HepG2 (cell line): ENCODE measurements at regions not wholly inside any gene's neighbourhood (a gene's known extent, or its start where the extent isn't known, plus 50 kb on each side); places are given as distances from the start of the nearest gene placed in this dataset.

Source experiments
- ATAC-seq: fragments of 200-7000 bp; cut with Tn5 transposase; 3 replicates; pipeline ENCODE4 v1.9.1; 2020; ENCODE audit warnings: mild to moderate bottlenecking, moderate library complexity
- BruUV-seq: library from RNA; stranded (reverse); fragments of 400-500 nt; replicated peaks from 2 replicates; lab custom pipeline; 2021; lab: Mats Ljungman, UMichigan
- CTCF ChIA-PET: fragments of 300-600 bp; formaldehyde crosslinking; extraction: SDS; loops from one replicate; lab custom pipeline; 2021; ENCODE audit warnings: low total read pairs, inconsistent platforms, low intra/inter-chr PET ratio; lab: Yijun Ruan, JAX
- POLR2A ChIA-PET: fragments of 350-600 bp; sonication (Branson Sonifier 250); formaldehyde crosslinking; loops from one replicate; lab custom pipeline; 2020; ENCODE audit warnings: antibody characterized with exemption, inconsistent platforms; lab: Yijun Ruan, JAX
- DNase-seq: peaks from one replicate; pipeline ENCODE4 v3.0.0-alpha.2; 2015; ENCODE audit warnings: low spot score
- FAIRE-seq: peaks from 3 replicates; lab custom pipeline; 2011; peaks lifted over from hg19 to GRCh38; lab: Jason Lieb, UNC
- H2AFZ ChIP-seq: one replicate; pipeline ENCODE4 v1.6.1; 2011; ENCODE audit warnings: low read length, inconsistent platforms
- H3K27ac ChIP-seq: fragments of 300-600 bp; 3 replicates; pipeline ENCODE4 v1.8.0; 2011; ENCODE audit warnings: mixed run types, mild to moderate bottlenecking, mixed read lengths, low read length, inconsistent platforms; ENCODE audit not compliant: insufficient read depth; ENCODE audit errors: extremely low read length
- H3K27me3 ChIP-seq, 2 experiments: fragments of 200-600 bp in 1 of 2; 2 replicates in 1 of 2; 3 replicates in 1 of 2; pipeline versions ENCODE4 v1.6.0 to v1.8.0; 2011; ENCODE audit warnings: low read length in 2 of 2, mild to moderate bottlenecking in 2 of 2, moderate library complexity in 2 of 2, inconsistent platforms in 1 of 2; ENCODE audit not compliant: insufficient read depth in 2 of 2, control insufficient read depth in 1 of 2
- H3K36me3 ChIP-seq, 2 experiments: fragments of 200-600 bp in 1 of 2; replicated peaks in 1 of 2; 2 replicates in 1 of 2; 3 replicates in 1 of 2; pipeline versions ENCODE4 v1.5.1 to v1.8.0; 2011; ENCODE audit warnings: low read length in 2 of 2, inconsistent platforms in 1 of 2; ENCODE audit not compliant: insufficient read depth in 2 of 2, control insufficient read depth in 1 of 2
- H3K4me1 ChIP-seq: 2 replicates; pipeline ENCODE4 v1.5.1; 2012; ENCODE audit warnings: low read length, inconsistent platforms; ENCODE audit not compliant: insufficient read depth
- H3K4me2 ChIP-seq: 2 replicates; pipeline ENCODE4 v1.6.0; 2011; ENCODE audit warnings: low read depth, low read length, inconsistent platforms
- H3K4me3 ChIP-seq, 3 experiments: fragments of 200-600 bp in 1 of 3; sonication (generic), shearing (Covaris generic) in 1 of 3; replicated peaks in 1 of 3; 2 replicates each; pipeline ENCODE4 v1.5.1; 2011 to 2016; ENCODE audit warnings: low read length in 3 of 3, inconsistent platforms in 2 of 3, low read depth in 2 of 3, mild to moderate bottlenecking in 2 of 3, control low read depth in 1 of 3, mixed read lengths in 1 of 3; ENCODE audit not compliant: insufficient read depth in 1 of 3
- H3K79me2 ChIP-seq: one replicate; pipeline ENCODE4 v1.6.1; 2011; ENCODE audit warnings: low read length, inconsistent platforms; ENCODE audit not compliant: insufficient read depth
- H3K9ac ChIP-seq: 2 replicates; pipeline ENCODE4 v1.6.0; 2011; ENCODE audit warnings: mild to moderate bottlenecking, low read depth, low read length, inconsistent platforms; ENCODE audit not compliant: insufficient read depth
- H3K9me3 ChIP-seq: 2 replicates; pipeline ENCODE4 v1.5.1; 2012; ENCODE audit warnings: mild to moderate bottlenecking, low read length
- H4K20me1 ChIP-seq: 2 replicates; pipeline ENCODE4 v1.6.0; 2011; ENCODE audit warnings: inconsistent platforms, mild to moderate bottlenecking, low read length, moderate library complexity; ENCODE audit not compliant: insufficient read depth
- CREB1 ChIP-seq, 2 experiments: fragments of 450-650 bp in 1 of 2; IDR thresholded peaks; 2 replicates each; pipeline ENCODE4 v1.6.1; 2016 to 2017; ENCODE audit warnings: control low read depth in 1 of 2, mild to moderate bottlenecking in 1 of 2, missing compliant biosample characterization in 1 of 2, missing genetic modification characterization in 1 of 2
- DNMT1 ChIP-seq: sonication (generic); formaldehyde crosslinking; IDR thresholded peaks from 2 replicates; pipeline ENCODE4 v1.5.1; 2020; ENCODE audit warnings: mild to moderate bottlenecking, missing genetic modification reagents
- FOXO1 ChIP-seq: sonication (generic); formaldehyde crosslinking; IDR thresholded peaks from 2 replicates; pipeline ENCODE4 v1.4.0; 2020; ENCODE audit warnings: missing genetic modification reagents
- RCOR2 ChIP-seq: IDR thresholded peaks from 2 replicates; pipeline ENCODE4 v1.6.1; 2016; ENCODE audit warnings: missing biosample characterization, missing genetic modification reagents
- RNF2 ChIP-seq: fragments of 450-650 bp; conservative IDR thresholded peaks from 2 replicates; pipeline ENCODE4 v1.6.1; 2016; ENCODE audit warnings: low read depth
- SMARCE1 ChIP-seq: fragments of 450-650 bp; IDR thresholded peaks from 2 replicates; pipeline ENCODE4 v1.6.1; 2017; ENCODE audit warnings: borderline replicate concordance
- TCF7 ChIP-seq: sonication (generic); IDR thresholded peaks from 2 replicates; pipeline ENCODE4 v1.6.1; 2016; ENCODE audit warnings: antibody characterized with exemption, low read depth
- ZNF20 ChIP-seq: sonication (generic); formaldehyde crosslinking; IDR thresholded peaks from 2 replicates; pipeline ENCODE4 v1.4.0; 2020; ENCODE audit warnings: mild to moderate bottlenecking, moderate library complexity, missing genetic modification reagents
- ZNF225 ChIP-seq: sonication (generic); formaldehyde crosslinking; IDR thresholded peaks from 2 replicates; pipeline ENCODE4 v1.4.0; 2020; ENCODE audit warnings: mild to moderate bottlenecking, missing genetic modification reagents
- ZNF33A ChIP-seq: sonication (generic); formaldehyde crosslinking; IDR thresholded peaks from 2 replicates; pipeline ENCODE4 v1.5.1; 2020; ENCODE audit warnings: missing genetic modification reagents, mild to moderate bottlenecking, moderate library complexity, borderline replicate concordance
- ZNF430 ChIP-seq: sonication (generic); formaldehyde crosslinking; IDR thresholded peaks from 2 replicates; pipeline ENCODE4 v1.9.0; 2021; ENCODE audit warnings: mild to moderate bottlenecking, missing genetic modification reagents
- ZNF496 ChIP-seq: sonication (generic); formaldehyde crosslinking; IDR thresholded peaks from 2 replicates; pipeline ENCODE4 v1.8.1; 2023; ENCODE audit warnings: mild to moderate bottlenecking, moderate library complexity, missing genetic modification reagents; ENCODE audit not compliant: insufficient replicate concordance
- ZNF552 ChIP-seq: sonication (generic); formaldehyde crosslinking; IDR thresholded peaks from 2 replicates; pipeline ENCODE4 v1.9.0; 2022; ENCODE audit warnings: missing genetic modification reagents, mild to moderate bottlenecking, borderline replicate concordance
- ZNF75D ChIP-seq: sonication (generic); formaldehyde crosslinking; IDR thresholded peaks from 2 replicates; pipeline ENCODE4 v1.8.1; 2023; ENCODE audit warnings: missing genetic modification reagents, mild to moderate bottlenecking, borderline replicate concordance
- in situ Hi-C: cut with HindIII; loops from 2 replicates; pipeline ENCODE4 v1.10.0; 2017; ENCODE audit warnings: low pct_unique_long_range_greater_than_20kb; ENCODE audit not compliant: extremely low pct_ligation_motif_present
- intact Hi-C: fragments of 100-400 bp; cut with micrococcal nuclease; formaldehyde crosslinking; loops from one replicate; pipeline ENCODE4 v1.10.0; 2022; ENCODE audit not compliant: unreplicated experiment
- TF ChIP-seq, protein P1 (sequence below): sonication (generic); formaldehyde crosslinking; IDR thresholded peaks from 2 replicates; pipeline ENCODE4 v1.5.0; 2020; ENCODE audit warnings: missing genetic modification reagents
- TF ChIP-seq, protein P2 (sequence below): sonication (generic); formaldehyde crosslinking; IDR thresholded peaks from 2 replicates; pipeline ENCODE4 v1.4.0; 2020; ENCODE audit warnings: missing genetic modification reagents
- TF ChIP-seq, protein P3 (sequence below): sonication (generic); formaldehyde crosslinking; IDR thresholded peaks from 2 replicates; pipeline ENCODE4 v1.4.0; 2020; ENCODE audit warnings: mild to moderate bottlenecking, missing genetic modification reagents

DNA sequence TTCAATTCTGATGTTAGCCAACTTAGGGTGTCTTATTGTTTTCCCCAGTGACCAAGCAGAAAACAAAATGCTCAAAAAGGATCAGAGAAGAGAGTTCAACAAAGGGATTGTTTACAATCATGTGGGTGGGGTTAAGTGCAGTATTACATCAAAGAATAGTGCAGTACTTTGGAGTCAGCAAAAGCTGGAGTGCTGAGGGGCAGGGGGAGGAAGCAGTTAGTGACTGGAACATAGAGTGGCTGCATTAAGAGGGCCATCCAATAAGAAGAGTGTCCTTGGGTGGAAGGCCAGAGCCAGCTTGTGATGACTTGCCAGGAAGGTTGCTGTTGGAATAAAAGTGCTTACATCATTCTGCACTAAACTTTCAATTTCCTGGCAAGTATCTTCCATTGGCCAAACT lies 175.5 kb downstream of the CYYR1 start:
- ATAC-seq (no peak), DNase-seq (no peak), FAIRE-seq (no peak)
- H2AFZ ChIP-seq: no peak overlapping the region
- no peaks in the 10 kb centered on the region for H3K4me1 ChIP-seq
- no peak overlapping the region for H3K27ac ChIP-seq
- H3K4me3 ChIP-seq: no peak overlapping the region
- no peaks in the 10 kb centered on the region for H3K79me2 ChIP-seq
- no peak overlapping the region for H3K4me2 ChIP-seq
- intact Hi-C loops: no loop called here
- no peak for TF ChIP-seq ZNF33A (CRISPR knock-in tag)
- TF ChIP-seq TCF7: no peak
- TF ChIP-seq, protein P1, sequence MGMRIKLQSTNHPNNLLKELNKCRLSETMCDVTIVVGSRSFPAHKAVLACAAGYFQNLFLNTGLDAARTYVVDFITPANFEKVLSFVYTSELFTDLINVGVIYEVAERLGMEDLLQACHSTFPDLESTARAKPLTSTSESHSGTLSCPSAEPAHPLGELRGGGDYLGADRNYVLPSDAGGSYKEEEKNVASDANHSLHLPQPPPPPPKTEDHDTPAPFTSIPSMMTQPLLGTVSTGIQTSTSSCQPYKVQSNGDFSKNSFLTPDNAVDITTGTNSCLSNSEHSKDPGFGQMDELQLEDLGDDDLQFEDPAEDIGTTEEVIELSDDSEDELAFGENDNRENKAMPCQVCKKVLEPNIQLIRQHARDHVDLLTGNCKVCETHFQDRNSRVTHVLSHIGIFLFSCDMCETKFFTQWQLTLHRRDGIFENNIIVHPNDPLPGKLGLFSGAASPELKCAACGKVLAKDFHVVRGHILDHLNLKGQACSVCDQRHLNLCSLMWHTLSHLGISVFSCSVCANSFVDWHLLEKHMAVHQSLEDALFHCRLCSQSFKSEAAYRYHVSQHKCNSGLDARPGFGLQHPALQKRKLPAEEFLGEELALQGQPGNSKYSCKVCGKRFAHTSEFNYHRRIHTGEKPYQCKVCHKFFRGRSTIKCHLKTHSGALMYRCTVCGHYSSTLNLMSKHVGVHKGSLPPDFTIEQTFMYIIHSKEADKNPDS (CRISPR knock-in tag): no peak
- TF ChIP-seq ZNF75D (CRISPR knock-in tag): no peak
- TF ChIP-seq RNF2: no peak
- no peak for TF ChIP-seq SMARCE1
- no peak for TF ChIP-seq ZNF496 (CRISPR knock-in tag)
- no peak for TF ChIP-seq ZNF225 (CRISPR knock-in tag)
- TF ChIP-seq, protein P2, sequence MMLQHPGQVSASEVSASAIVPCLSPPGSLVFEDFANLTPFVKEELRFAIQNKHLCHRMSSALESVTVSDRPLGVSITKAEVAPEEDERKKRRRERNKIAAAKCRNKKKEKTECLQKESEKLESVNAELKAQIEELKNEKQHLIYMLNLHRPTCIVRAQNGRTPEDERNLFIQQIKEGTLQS: no peak
- no peak for TF ChIP-seq FOXO1 (CRISPR knock-in tag)
- TF ChIP-seq RCOR2 (CRISPR knock-in tag): no peak
- TF ChIP-seq ZNF552 (CRISPR knock-in tag): no peak
- TF ChIP-seq DNMT1 (CRISPR knock-in tag): no peak
- TF ChIP-seq, protein P3, sequence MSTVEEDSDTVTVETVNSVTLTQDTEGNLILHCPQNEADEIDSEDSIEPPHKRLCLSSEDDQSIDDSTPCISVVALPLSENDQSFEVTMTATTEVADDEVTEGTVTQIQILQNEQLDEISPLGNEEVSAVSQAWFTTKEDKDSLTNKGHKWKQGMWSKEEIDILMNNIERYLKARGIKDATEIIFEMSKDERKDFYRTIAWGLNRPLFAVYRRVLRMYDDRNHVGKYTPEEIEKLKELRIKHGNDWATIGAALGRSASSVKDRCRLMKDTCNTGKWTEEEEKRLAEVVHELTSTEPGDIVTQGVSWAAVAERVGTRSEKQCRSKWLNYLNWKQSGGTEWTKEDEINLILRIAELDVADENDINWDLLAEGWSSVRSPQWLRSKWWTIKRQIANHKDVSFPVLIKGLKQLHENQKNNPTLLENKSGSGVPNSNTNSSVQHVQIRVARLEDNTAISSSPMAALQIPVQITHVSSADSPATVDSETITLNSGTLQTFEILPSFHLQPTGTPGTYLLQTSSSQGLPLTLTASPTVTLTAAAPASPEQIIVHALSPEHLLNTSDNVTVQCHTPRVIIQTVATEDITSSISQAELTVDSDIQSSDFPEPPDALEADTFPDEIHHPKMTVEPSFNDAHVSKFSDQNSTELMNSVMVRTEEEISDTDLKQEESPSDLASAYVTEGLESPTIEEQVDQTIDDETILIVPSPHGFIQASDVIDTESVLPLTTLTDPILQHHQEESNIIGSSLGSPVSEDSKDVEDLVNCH (CRISPR knock-in tag): no peak
- TF ChIP-seq ZNF20 (CRISPR knock-in tag): no peak
- no peak for TF ChIP-seq CREB1 (IDR thresholded peaks at IDR 0.05)
- no peak for TF ChIP-seq CREB1 (CRISPR knock-in tag; IDR thresholded peaks at IDR 0.05)
- TF ChIP-seq ZNF430 (CRISPR knock-in tag): no peak
- no peaks in the 10 kb centered on the region for H3K36me3 ChIP-seq
- no peaks in the 10 kb centered on the region for H4K20me1 ChIP-seq
- CTCF ChIA-PET: no interaction called here
- no peaks in the 10 kb centered on the region for H3K27me3 ChIP-seq
- BruUV-seq: no TSS peak
- in situ Hi-C loops: no loop called here
- H3K9ac ChIP-seq: no peak overlapping the region
- POLR2A ChIA-PET: no interaction called here
- peaks cover 75% of the 10 kb centered on the region for H3K9me3 ChIP-seq
